GM18511 (cell line): ENCODE measurements at regions not wholly inside any gene's neighbourhood (a gene's known extent, or its start where the extent isn't known, plus 50 kb on each side); places are given as distances from the start of the nearest gene placed in this dataset.

ENCODE experiments used
- ATAC-seq: cut with Tn5 transposase; IDR thresholded peaks from one replicate; pipeline ENCODE4 v1.9.1; 2021; ENCODE audit warnings: mild to moderate bottlenecking, moderate library complexity; ENCODE audit not compliant: unreplicated experiment

DNA sequence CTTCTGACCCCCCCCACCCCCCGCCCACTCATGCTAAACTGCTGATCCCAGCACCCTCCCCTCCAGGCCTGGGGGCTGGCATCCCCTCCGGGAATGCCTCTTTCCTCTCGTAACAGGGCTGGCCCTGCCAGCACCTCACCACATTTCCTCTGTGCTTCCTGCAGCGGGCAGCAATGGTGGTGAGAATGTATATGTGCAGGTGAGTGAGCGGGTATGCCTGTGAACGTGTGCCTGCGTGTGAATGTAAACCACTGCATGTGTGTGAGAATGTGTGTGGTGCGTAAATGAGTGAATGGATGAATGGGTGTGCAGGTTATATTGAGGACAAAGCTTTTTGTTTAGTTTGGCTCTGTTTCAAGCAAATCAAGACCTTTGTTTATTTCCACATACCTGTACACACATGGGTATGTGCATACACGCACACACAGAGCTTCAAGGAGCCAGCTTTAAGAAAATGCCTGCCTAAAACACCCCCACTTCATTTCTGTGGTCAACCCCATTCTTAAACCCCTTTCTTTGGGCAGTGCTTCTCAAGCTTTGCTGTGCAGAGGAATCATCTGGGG is 95.7 kb upstream of the SHB start:
- ATAC-seq: no peak

DNA sequence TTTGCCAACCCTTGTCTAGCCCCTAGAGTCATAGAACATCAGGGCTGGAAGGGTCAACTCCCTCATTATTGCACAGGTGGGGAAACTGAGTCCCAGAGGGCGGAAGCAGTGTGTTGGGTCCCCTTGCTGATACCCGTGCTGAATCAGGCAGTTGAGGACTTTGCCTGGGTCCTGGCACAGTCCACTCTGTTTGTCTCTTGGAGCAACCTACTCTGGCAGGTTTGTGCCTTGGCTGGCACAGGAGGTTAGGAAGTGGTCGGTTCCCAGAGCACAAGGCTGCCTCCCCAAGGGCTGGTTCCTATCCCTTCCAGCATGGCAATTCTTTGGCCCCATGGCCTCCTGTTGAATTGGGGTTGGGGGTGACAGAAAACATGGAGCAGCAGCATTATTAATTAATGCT is 94.5 kb upstream of the SHB start:
- ATAC-seq: no peak

DNA sequence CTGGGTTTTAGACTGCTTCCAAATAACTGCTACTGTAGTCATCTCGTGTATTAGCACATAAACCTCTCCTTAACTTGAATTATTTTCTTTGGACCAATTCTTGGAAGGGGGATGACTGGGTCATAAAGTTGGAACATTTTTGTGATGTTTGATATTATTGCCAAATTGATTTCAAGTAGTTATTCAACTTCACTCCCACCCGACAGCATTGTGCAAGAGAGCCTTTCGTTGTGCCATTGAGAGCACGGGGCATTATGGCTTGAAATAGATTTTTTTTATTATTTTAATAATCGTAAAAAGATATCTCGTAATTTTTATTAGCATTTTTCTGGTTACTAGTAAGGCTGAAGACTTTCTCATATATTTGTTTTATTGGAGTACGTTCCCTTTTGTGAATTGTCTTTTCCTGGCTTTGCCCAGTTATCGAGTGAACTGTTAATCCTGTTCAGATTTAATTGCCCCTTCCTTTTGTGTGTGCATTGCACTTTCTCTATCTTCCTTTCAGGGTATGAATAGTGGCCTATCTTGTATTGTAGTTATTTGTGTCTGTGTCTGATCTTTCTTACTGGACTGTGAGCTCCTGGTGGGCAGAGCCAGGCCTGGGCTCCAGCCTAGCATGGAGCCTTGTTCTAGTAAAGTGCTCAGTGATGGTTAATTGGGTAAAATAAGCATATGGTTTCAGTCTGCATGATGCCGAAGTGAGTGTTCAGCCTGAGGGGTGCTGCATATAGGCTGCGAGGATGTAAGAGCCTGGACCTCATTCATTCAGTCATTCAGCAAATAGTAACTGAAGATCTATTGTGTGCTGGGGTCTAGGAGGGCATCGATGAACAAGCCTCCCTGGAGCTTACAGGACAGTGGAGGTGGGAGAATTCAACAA is 93.5 kb upstream of the SHB start:
- ATAC-seq: no peak

DNA sequence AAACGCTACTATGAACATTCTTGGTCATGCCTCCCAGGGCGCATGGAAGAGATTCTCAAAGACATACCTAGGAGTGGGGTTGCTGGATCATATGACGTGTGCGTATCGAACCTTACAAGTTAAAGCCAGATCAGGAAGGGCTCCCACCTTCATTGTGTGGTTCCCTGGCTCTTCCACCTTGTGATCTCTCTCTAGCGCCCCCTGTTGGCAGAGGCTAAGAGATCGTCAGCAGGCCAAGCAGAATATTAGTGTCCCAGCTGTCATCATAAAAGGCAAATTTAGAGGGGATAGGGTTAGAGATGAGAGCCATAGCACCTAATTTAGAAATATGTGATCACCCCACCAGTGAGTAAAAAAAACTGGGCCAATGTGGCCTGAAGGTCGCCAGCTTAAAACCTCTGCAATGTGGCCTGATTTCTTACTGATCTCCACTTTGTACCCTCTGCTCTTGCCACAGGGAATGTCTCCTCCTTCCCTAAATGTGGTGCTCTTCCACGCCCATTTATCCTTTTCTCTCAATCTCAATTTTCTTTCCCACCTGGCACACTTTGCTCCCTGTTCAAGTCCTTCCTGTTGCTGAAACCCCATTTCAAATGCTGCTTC is 91.7 kb upstream of the SHB start:
- ATAC-seq: no peak

DNA sequence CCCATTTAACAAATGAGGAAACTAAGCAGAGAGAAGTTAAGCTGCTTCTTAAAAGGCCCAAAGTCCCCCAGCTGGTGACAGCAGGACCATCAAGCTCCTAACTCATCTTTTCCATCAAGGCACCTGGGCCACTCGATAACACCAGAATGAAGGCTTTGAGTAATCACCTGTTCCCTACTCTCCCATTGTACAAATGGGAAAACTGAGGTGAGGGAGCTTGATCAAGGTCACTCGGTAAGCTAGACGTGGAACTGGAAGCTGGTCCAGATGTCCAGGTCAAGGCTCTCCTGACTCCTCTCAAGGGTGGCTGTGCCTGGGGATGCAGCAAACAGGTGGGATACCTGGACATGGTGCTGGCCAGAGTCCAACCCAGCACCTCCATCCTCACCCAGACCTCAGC is 90.6 kb upstream of the SHB start:
- no peak for ATAC-seq

DNA sequence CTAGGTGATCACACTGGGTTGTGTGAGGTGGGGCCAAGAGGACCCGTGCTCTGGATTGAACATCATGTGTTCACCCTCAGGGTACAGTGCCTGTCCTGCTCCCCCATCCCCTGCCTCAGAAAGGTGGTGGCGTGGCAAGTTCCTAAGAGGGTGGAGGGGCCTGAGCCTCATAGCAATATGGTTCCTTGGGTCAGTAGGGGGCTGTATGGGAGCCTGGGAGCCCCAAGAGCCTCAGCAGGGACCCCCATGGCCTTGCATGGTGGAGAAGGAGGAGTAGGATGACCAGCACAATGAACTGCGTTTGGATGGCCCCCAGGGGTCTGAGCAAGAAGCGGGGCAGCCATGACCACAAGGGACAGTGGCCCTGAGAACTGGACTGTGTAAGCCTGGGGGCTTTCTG is 89.6 kb upstream of the SHB start:
- ATAC-seq: no peak

DNA sequence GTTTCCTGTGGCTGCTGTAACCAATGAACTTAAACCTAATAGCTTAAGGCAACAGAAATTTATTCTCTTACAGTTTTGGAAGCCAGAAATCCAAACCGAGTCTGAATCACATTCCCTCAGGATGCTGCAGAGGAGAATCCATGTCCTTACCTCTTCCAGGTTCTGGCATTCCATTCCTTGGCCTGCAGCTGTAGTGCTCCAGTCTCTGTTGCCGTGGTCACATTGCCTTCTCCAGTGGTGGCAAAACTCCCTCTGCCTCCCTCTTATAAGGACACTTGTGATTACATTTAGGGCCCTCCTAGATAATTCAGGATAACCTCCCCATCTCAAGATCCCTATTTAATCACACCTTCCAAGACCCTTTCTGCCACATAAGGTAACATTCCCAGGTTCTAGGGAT is 88.7 kb upstream of the SHB start:
- no peak for ATAC-seq

DNA sequence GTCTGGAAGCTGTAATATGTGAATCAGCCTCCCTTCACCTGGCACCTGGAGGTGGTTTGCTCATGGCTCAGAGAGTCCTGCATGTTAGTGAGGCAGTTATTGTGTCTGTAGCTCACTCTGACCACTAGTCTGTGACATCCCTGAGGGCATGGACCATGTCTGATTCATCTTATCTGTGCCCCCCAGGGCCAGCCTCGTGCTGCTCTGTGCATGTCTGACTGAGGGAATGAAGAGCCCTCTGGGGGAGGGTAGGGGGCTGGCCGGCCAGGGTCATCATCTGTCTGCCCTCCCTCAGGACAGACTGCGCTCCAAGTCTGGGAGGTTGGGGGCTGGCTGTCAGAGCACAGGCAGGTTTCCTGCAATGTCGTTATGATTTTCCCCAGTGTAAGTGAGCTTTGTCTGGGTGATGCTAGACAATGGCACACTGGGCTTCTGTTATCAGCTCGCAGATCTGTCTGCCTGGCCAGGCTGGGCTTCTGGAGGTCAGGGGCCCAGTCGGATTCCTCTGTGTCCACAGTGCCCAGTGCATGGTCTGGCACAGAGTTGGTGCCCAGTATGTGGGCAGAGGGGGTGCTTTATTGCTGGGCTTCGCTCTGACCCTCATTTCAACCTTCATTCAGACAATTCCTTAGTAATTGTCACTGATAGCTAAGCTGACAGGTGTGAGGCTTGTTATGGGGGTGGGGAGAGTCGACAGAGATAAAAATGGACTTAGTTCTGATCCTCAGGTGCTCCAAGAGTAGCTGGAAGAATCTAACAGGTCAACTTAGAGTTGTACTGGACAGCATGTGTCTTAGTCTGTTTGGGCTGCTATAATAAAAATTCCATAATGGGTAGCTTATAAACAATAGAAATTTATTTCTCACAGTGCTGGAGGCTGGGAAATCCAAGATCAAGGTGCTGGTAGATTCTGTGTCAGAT is 85.7 kb upstream of the SHB start:
- no peak for ATAC-seq

DNA sequence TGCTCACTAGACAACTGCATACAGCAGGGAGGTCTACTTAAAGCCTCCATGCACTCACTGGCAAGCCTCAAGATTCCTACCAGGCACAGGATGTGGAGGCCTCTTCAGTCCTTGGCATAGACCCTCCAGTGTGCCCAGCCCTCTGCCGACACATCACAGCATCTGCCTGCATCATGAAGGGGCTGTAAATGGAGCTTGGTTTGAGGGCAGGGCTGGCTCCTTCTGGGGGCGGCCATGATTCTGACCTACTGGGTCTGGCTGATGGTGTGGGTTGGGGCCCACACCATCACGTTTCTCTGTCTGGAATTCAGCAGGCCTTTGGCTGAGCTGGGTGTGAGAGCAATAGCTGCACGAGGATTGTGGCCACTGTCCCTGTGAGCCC is 84.9 kb upstream of the SHB start:
- no peak for ATAC-seq

DNA sequence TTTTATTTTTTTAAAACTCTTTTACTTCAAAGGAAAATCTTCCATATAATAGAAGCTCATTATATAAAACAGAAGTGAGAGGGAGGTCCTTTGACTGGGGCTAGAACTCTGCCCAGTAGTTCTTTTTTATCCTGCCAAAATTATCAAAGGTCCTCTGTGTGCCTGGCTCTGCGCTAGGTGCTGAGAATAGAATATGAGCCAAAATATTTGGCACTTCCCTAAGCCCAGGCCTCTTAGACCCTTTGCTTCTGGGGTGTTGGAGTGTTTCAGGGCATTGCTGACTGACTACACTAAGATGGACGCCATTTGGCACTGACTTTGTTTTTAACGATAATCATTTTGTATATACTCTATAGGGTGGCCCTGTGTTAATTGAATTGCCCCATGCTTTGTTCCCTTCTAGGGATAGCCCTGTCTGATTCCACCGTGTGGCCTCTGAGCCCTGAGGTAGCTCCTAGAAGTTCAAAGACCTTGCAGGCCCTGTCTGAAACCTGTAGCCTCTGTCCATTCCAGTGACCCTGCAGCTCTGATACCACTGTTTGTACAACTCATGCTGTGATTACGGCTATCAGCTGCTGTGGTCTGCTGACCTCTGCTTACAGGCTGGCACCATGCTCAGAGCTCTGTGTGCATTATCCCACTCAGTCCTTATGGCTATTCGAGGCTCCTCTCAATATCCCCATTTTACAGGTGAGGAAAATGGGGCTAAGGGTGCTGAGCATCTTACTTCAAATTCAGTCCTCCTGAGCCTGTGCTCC is 84.3 kb upstream of the SHB start:
- ATAC-seq: no peak

DNA sequence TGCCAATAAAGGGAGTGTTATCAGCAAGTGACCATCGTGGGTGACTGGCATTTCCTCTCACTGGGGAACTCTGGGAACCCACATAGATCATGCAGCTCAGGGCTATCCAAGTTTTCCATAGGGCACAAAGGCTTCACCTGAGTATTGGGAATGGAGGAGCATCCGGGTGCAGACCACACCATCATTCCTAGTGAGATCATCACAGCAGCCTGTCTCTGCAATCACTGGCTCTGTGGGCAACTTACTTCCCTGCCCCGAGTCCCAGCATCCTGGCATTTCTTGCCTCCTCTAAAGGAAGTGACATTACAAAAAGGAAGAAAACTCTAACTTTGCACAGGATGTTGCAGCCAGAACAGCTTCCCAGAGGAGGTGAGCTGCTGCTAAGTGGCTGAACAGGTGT is 80.6 kb upstream of the SHB start:
- ATAC-seq: no peak

DNA sequence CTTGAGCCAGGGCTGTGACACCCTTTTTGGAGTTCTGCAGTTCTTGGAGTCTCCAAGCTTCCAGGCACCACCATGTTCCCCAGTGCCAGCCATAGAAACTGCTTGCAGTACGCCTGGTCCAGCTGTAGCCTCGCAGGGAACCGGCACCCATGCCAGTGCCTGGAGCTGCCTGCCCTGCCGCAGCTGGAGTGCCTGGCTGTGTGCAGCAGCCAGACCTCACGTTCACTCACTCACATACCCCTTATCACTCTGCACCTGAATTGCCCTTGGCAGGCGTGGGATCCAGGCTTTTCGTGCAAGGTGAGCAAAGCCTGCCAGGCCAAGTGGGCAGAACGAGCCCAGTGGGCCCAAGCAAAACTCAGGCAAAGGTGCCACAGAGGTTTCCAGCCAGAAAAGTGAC is 77.8 kb upstream of the SHB start:
- no peak for ATAC-seq

DNA sequence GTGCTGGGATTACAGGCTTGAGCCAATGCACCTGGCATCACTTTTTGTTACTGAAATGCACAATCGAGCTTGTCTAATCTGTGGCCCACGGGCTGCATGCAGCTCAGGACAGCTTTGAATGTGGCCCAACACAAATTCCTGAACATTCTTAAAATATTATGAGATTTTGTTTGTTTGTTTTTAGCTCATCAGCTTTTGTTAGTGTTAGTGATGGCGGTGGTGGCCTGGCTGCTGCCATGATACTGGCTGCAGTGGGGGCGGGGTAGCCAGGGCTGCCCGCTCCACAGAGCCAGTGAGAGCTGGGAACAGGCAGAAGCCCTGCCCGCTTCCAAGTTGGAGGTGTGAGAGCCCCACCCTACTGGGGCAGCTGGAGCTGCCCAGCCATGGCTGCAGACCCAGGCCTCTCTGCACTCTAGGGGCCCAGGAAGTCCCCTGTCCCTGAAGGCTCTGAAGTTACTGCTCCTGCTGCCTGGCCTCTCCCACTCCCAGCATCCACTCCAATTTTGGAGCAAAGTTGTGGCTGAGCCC is 76.6 kb upstream of the SHB start:
- no peak for ATAC-seq

DNA sequence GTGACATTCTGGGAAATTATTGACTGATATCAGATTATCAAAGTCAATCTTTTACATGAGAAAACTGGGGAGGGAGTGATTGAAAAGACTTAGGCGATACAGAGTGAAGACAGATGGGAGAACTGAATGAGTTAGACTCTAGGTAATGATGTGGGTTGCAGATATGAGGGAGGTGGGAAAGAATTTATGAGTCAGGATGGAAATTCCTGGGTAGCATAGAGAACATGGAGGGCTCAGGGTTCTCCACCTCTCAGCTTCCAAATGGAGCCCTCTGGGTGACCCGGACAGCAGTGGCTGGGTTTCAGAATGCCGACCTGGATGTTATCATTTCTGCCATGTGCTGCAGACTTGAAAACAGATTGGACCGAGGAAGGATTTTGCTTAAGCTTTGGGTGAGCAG is 75.4 kb upstream of the SHB start:
- no peak for ATAC-seq

DNA sequence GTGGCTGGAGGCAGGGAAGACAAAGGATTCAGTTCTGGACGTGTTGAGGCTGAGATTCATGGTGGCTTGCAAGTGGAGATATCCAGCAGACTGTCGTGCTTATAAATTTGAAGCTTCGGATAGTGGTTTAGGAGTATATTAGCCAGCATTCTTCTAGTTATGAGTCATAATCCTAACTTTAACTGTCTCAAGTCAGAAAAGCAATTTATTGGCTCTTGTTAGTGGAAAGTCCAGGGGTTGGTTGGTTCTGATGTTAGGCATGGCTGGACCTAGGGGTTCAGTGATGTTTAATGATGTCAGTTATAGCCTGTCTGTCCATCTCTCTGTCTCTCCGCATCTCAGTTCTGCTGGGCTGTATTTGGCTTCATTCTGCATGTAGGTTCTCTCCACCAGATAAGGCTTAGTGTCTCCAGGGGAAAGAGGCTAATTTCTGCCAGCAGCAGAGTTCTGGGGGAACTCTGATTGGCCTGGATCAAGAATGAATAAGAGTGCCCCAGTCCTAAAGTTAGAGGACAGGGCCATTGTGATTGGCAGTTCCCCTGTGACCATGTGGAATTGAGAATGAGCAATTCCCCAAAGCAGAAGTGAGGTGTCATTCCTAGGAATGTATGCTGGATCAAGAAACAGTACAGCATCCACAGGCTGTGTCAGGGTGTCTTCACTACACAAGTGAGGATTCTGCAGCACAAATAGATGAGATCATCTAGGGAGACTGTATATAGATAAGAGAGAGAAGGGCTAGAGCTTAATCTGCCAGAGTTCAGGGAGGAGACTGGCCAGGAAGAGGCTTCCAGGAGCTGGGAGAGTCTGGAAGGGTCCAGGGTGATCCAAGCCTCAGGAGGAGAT is 72.9 kb upstream of the SHB start:
- ATAC-seq: peak; percentile 50

DNA sequence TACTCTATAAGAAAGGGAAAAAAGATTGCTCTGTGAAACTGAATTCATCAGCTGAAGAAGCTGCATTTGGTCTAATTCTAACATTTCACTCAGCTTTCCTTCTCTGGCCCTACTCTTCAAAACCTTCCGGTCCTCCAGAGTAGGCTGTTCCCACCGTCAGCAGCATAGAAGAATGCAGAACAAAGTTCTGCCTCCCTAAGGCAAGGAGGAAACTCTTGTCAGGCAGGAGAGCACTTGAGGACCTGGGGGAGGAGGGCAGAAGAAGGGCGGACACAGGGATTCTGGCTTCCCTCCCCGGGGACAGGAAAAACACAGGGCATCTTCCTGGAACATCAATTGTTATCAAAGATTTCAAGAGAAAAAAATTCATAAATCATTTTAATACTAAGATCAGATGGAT is 69.2 kb upstream of the SHB start:
- no peak for ATAC-seq

DNA sequence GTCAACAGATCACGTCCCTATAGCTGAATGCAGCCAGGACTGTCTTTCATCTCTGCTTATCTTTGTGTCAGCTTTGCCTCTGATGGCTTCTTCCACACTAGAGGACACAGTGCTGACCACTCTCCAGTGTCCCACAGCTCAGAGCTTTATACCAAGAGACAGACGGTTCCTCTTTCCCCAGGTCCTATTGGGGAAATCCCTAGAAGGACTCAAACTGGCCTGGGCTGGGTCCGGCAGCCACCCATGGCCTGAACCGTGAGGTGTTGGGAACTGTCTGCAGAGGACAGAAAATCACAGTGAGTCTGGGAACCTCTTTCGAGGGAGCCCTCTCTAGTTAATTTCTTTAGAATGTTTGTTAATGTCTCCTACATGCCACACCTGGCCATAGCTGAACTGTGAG is 68.3 kb upstream of the SHB start:
- no peak for ATAC-seq

DNA sequence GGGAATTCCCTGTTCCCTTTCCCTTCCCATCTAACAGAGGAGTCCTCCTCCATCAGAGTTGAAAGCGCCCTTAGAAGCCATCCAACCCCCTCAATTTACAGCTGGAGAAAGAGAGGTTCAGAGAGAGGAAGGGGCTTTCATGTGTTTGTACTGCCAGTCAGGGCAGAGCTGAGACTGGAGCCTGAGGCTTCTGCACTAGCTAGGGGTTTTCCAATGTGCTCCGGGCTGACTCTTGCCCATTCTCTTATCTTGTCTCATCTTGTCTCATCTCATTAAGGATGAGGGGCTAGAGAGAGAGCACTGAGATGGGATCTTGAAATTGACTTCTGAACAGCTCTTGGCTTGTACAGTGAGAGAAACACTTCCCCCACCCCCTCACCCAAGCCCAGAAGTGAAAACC is 67.4 kb upstream of the SHB start:
- no peak for ATAC-seq

DNA sequence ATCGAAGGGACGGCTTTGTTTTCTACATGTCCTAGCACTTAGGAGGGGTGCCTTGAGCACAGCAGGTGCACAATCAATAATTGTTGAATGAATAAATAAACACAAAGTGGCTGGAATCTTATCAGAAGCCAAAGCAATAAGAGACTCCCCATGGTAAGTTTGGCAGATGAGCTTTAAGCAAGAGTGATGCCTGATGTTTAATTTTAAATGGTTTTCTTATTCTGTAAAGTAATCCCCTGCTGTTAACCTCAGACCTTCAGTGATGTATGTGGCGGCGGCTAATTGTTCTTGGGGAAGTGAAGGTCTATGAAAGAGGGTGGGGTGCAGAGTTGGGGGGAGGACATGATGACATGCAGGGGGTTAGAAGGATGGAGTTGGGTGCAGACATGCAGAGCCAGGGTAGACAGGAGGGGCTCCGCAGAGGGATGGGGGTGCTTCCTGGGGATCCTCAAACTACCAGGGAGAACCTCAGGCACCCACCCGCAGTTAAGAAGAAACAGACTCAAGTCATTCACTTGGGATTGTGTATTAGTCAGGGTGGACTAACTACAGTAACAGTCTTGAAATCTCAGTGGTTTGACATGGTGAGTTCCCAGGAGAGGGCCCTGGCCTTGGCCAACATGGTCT is 65.7 kb upstream of the SHB start:
- ATAC-seq: no peak
